Activated CD4-positive, alpha-beta T cell treated with anti-CD3 and anti-CD28 coated beads for 1 hour (primary cell): ENCODE measurements at regions not wholly inside any gene's neighbourhood (a gene's known extent, or its start where the extent isn't known, plus 50 kb on each side); places are given as distances from the start of the nearest gene placed in this dataset.
"Not testable (repeated sequence)": the region's sequence is repeated elsewhere in the genome, so short reads cannot be mapped to it uniquely, and the experiment has no call there.

Experiments
- DNase-seq: peaks from one replicate; pipeline ENCODE4 v3.0.0-alpha.2; 2020

DNA sequence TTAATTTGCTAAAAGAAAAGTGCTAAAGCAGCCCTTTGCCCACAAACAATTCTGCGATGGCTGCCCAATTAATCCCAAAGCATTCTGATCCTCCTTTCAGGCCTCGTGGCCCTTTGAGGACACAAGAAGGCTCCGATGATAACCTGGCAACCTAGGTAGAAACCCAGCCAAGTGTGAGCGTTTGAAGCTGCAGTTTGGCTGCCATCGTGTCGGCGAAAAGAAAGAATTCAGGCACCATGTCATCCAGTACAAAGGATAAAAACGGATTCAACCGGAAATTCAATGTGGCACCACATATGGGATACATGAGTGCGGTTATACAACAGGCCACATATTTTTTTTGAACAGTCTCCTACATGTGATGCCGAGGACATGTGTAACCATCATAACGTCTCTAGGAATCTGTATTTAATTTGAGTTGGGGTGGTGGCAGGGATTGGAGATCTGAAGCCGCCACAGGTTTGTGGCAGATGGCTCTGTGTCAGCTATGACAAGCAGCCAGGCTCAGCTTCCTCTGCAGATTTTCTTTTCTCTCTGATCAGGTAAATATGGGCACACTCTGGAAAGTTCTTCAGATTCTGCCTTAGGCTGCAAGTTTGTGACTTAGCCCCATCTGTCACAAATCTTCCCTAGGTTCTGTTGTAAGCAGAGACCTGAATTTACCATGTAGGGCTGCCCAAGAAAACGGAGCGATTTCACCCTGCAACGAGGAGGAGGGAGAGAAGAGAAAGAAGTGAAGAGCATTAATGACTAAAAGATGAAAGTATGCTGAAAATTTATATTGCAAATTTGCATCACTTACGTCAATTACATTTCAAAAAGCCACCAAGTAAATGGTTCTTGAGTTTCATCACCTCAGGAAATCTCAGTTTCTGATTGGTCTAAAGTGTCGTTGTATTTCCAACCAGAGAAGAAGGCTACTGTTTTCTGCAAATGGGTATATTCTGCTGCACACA lies 573.2 kb downstream of the ZEB2 start:
- no peak for DNase-seq

DNA sequence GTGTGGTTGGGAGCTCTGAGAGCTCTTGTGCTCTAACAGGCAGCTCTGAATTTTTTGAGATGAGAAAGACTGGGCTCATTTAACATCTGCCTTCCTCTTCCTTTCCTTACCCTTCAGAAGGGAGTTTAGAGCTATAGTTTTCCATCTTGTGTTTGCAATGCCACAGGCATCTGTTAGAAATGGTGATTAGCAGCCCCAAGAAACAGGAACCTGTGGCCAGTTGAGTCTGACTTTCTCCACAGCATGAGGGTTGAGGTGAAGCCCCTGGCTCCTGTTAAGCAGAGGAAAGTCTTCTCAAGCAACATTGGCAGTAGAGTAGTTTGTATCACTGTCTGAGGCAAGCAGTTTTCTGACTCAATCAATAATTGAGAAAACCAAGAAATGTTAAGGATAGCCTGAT lies 577.4 kb downstream of the ZEB2 start:
- no peak for DNase-seq

DNA sequence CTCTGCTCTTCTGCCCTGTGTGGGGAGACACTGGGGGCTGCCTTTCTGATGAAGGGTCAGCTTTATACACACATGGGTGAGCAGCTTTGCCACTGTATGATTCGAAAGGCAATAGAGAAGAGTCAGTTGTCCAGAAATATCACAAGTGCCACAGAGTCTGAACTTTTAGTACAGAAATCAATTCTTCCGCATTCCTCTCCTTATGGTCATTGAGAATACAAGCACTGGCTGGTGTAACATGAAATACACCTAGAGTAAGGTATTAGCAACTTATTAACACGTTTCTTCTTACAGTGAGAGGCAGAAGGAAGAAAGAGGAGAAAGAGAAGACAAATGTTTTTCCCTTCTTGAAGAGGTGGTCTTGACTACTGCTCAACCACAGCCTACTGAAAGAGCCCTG lies 579.2 kb downstream of the ZEB2 start:
- DNase-seq, result no peak

DNA sequence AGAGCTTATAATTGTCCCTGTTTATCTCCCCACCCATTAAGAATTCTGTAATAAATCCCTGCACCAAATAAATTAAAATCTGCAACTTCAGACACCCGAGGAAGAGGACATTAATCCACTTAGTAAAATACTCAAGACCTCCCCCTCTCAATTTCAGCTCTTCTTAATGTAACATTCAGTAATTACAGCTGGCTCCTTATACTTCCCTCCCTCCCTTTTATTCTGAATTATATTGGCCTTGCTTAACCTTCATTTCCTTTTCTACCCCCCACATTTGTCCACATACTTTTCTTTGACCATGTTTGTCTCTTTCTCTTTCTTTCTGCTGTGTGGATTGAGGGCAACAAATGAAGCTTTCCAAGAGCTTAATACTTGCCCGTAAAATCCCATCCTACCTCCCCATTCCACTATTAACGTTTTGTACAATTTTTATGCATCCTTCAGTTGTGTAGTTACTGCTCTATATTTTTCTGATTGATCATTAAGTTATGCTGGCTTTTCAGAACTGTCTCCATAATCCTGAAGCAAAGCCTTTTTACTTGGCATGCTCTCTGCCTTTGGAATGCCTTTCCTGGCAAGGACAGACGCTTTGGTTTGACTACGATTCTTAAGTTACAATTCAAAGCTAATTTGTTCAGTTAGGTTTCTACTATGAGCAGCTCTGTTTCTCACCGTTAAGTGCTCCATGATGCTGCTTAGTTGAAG lies 580.1 kb downstream of the ZEB2 start:
- DNase-seq, result no peak

DNA sequence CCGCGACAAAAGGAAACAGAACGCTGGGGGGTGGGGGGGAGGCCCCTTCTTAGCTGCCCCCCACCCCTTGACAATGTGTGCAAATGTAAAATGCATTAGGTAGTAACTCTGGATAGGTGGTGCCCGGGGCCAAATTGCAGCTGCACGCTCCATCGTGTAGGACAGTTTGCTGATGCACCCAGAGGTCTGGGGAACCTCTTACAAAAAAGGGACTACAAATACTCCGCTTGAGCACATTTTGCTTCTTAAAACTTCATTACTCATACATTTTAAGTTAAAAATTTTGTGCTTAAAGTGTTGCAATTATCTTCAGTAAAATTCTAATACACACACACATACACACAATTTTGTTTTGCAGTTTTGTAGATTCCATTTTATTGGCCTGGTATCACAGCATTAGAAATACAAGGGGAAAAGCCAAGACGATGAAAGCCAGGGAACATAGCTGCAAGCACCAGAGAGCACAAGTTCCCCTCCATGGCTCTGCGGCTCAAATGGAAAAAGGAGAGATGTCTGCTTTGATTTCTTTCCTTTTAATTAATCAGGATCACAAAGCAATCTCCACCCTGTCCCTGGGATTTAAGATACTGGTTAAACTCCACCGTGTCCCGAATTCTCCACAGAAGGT lies 582.1 kb downstream of the ZEB2 start:
- DNase-seq, result no peak

DNA sequence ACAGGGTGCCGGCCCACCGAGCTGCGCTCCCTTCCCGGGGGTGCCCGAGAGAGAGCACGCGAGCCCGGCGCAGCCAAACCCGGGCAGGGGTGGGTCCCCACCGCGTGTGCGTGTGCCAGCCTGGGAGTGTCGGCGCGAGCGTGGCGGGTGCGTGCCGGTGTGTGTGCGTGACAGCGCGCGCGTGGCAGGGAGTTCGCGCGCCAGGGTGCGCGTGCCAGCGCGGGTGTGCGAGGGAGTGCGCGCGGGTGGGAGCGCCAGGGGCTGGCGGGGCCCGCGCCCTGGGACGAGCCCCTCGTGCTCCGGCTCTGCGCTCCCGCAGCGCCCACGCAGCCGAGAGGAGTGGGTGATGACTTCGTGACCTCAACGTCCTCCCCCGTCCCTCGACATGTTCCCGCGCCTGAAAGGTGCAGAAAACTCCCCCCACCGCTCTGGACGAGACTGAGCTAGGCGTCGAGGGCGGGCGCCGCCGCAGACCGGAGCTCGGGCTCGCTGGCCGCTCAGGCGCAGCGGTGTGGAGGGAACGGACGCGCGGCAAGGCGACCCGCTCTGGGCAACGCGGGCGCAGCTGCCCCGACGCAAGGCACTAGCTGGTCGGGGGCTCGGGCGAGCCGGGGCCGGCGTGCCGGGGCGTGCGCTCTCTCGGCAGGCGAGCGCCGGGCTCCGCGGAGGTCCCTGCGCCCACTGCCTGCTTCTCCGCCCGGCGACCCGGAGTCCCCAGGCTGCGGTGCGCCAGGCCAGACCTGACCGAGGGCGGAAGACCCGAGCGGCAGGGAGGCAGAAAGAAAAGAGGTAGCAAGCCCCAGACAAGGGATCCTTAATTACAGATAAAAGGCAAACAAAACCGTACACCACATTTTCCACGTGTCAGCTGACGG lies 582.8 kb downstream of the ZEB2 start:
- DNase-seq, result no peak

DNA sequence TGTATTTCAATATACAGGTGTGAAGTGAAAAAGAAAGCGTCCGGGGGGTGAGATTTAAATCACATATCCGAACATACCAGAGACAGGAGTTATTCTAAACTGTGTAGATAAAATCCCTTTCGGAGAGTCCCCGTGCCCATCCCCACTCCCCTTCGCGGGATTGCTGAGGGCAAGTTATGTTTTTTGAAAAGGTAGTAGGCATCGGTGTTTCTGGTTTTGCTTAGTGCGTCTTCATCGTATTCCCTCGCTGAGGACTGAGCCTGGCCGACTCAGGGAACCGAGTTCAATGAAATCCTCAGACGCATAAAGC lies 583.4 kb downstream of the ZEB2 start:
- DNase-seq, result no peak

DNA sequence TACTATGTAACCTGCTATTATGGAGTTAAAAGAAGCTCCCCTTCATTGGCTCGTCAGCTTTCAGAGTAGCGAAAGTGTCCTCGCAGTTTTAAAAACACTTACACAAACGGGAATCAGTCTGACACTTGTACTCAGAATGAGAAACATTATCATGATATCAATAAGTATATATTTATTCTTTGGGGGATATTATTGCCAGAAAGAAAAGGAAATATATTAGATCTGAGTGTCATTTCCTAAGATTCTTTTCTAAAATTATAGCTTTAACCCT lies 584.5 kb downstream of the ZEB2 start:
- DNase-seq, result no peak

DNA sequence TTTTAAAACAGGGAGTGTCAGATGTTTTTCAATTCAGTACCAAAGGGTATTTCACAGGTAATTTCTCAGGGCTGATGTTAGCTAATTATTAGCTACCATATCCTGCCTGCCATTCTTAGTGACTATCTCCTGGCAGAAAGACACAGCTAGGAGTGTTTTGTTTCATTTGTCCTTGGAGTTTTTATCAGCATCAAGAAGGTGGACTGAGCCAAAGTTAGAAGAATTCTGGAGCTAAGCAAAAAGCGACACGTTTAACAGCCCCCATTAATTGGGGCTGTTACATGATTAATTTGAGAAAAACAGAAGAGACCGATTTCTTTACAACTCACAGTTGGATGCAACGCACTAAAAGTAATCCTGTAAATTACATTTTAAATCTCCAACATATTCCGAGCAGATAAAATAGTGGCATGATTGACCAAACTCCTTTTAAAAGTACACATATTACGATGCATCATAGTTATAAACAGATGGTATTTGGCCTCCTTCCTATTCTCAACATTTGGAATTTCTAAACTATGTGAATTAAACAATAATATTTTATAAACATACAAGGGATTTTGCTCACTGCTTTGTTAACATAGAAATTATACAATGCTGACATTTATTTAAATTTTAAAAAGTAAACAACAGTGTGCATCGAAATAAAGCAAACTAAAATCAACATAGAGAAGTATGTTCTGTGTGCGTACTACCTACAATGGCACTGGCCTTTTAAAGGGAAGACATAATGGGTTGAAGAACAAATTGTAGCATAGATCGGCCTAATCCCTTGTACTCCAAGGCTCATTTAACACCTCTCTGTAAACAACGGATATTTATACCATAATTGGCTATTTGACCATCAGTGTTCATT lies 585.1 kb downstream of the ZEB2 start:
- no peak for DNase-seq

DNA sequence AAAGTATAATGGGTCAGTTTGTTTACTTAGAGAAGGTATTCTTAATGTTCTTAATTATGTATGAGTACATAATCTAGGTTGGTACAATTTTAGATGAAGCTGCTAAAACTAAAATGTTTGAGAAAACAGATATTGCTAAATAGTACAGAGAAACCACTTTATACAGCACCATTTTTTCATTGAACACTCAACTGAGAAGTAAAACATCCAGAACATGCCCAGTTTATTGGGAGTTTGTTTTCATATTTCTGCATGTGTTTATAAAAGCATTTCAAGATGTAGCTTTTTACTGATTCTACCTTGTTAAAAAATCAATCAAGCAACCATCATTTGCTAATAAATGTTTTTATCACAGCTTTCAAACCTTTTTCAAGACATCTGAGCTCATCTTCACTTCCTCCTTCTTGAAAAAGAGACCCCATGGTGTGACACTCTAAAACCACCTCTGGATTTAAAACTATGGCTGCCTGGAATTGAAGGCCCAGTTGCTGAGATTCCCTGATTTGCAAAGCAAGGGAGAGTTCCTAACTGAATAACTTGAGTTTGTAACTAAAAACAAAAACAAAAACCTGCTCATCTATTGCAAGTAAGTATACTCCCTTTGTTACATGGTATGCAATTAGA lies 585.9 kb downstream of the ZEB2 start:
- DNase-seq, result no peak

DNA sequence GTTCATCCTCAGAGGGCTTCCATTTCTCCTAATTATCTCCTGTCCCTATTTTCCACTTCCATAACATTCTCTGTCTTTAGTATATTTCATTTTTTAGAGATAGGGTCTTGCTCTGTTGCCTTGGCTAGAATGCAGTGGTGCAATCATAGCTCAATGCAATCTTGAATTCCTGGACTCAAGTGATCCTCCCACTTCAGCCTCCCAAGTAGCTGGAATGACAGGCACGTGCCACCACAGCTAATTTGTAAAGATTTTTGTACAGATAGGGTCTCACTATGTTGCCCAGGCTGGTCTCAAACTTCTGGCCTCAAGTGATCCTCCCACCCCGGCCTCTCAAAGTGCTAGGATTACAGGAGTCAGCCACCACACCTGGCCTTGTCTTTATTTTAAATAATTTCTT lies 589.0 kb downstream of the ZEB2 start:
- DNase-seq, result no peak

DNA sequence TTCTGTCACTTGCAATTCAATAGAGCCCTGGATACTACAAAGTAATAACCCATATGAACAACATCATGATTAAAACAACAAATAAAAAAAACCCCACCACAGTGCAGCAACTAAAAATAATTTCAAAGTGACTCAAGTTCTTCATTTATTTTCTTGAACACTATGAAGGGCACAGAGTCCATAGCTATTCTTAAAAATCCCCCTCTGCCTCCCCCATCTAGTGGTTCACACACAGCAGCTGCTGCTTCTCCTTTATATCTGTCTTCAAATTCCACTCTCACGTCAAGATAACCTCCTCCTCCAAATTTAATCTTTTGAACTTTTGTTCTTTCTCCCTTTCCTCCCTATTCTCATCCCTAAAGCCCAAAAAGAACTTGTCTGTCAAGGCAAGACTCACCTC lies 591.3 kb downstream of the ZEB2 start:
- no peak for DNase-seq

DNA sequence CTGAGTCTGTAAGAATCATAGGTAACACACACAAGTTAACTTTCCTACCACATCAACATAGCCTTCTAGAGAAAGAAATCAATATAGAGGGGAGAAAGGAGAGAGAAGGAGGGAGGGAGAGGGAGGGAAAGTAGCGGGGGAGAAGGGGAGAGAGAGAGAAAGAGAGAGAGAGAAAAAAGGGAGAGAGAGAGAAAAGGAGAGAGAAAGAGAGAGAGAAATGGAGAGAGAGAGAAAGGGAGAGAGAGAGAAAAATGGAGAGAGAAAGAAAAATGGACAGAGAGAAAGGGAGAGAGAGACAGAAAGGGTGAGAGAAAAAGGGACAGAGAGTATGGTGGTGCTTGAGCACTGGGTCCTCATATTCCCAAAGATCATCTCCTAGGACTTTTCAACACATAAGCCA lies 591.7 kb downstream of the ZEB2 start:
- DNase-seq, result no peak

DNA sequence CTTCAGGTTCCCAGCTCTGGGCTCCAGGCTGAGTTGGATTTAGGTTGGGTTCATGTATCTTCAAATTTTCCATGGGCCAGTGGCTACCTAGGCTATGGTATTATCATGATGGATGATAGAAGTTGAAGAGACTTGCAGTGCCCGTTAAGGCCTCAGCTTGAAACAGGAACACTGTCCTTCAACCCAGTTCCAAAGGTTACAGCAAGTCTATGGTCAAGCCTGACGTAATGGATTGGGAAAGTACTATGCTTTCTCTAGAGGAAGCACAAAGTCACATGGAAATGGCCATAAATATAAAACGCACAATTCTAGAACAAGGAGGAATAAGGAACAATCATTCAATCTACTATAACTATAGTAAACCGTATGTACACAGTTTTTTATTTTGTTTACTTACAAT lies 593.2 kb downstream of the ZEB2 start:
- DNase-seq, result no peak

DNA sequence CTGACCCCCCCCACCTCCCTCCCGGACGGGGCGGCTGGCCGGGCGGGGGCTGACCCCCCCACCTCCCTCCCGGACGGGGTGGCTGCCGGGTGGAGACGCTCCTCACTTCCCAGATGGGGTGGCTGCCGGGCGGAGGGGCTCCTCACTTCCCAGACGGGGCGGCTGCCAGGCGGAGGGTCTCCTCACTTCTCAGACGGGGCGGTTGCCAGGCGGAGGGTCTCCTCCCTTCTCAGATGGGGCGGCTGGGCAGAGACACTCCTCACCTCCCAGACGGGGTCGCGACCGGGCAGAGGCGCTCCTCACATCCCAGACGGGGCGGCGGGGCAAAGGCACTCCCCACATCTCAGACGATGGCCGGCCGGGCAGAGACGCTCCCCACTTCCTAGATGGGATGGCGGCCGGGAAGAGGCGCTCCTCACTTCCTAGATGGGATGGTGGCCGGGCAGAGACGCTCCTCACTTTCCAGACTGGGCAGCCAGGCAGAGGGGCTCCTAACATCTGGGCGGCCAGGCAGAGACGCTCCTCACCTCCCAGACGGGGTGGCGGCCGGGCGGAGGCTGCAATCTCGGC lies 597.6 kb downstream of the ZEB2 start:
- not testable (repeated sequence) for DNase-seq

DNA sequence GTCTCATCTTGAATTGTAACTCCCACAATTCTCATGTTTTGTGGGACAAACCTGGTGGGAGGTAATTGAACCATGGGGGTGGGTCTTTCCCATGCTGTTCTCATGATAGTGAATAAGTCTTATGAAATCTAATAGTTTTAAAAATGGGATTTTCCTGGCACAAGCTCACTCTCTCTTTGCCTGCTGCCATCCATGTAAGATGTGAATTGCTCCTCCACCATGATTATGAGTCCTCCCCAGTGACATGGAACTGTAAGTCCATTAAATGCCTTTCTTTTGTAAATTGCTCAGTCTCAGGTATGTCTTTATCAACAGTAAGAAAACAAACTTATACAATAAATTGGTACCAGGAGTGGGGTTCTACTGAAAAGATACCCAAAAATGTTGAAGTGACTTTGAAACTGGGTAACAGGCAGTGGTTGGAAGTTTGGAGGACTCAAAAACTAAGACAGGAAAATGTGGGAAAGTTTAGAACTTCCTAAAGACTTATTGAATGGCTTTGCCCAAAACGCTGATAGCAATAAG lies 601.4 kb downstream of the ZEB2 start:
- DNase-seq, result no peak

DNA sequence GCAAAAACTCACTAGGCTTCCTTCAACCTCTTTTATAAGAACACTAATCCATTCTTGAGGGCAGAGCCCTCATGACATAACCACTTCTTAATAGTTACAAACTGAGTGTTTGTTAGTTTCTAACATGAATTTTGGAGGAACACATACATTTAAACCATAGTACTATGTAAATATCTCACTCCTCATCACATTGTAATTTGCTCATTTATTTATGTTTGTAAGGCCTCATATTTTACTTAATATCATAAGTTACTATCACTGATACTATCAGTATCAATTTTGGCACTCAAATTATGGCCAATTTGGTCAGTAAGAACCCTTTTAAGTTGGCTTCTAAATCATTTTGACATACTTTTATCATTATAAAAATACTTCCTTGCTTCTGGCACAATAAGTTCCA lies 603.1 kb downstream of the ZEB2 start:
- no peak for DNase-seq

DNA sequence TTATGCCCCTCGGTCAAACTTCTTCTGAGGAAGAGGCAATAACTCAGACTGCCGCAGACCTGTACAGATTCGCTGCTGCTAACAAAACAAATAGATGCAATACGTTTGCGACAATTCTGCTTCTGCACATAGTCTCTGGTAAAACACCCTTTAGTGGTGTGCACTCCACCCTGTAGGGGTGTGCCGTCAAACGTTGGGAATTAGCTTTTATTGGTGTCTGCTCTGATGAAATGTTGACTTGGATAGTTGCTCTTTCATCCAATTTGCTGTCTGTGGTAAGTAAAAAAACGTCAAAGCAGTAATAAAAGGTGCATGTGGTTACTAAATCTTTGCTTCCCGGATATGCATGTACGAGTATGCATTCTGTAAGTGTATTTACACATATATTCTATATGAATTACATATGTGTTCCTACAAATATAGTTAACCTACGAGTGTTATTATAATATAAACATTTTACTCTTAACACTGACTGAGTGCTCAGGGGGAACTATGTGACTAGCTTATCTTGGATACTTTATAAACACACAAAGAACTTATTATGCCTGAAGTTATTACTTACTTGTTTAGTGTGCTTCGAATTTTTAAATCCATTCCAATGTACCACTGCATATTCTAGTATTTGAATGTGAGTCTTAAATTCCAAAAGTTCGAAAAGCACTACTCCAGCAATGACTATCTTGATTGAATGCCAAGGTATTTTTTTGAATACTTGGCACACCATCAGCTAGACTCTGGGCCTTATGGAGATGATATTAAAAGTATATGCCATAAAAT lies 610.2 kb downstream of the ZEB2 start:
- no peak for DNase-seq

DNA sequence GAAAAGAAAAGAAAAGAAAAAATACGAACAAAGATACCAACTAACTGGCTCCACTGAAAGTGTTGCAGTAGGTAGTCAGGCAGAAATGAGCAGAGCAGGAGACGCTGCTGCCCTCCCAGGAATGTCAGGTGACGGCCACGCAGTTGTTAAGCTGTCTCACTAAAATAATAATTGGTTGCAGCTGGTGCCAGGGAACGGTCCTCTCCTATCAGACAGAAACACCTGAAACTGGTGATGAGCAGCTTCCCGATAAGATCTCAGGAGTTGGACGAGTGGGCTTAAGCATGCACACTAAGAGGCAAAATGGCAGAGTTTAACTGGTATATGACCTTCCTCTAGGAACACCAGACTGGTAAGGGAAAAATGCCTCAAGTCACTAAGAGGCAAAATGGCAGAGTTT lies 611.1 kb downstream of the ZEB2 start:
- DNase-seq, result no peak

DNA sequence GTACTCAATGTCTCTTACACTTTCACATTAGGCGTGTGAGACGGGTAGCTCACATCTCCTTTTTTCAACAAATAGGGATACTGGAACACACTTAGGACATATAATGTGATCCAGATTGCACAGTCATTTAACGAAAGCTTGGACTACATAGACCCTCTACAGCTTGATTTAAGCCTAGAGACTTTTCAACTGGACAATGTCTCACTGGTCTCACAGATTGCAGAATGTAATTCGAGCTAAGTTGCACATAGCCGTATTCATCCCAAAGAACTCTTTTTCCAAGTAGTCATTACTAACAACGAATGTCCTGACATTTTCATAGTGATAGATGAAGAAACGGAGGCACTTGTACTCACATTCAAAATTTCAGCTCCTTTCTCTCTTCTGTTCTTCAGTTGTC lies 612.1 kb downstream of the ZEB2 start:
- DNase-seq, result no peak
